ENCODE measurements at regions not wholly inside any gene's neighbourhood (a gene's known extent, or its start where the extent isn't known, plus 50 kb on each side); places are given as distances from the start of the nearest gene placed in this dataset.

DNA sequence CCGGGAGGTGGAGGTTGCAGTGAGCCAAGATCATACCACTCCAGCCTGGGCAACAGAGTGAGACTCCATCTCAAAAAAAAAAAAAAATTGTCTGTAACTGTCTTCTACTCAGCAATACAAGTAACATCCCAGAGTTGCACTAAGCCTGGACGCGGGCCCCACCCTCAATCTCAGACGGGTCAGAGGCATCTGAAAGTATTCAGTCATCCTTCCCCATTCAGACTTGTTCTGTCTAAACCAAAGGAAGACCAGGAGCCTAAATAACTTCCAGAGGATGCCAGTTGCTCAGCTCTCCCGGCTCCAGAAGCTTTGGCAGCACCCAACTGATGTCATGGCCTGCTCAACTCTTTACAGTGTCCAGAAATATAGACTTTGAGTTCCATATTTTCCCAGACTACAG lies 218.6 kb downstream of the AUH start:
- TF ChIP-seq, protein P1, sequence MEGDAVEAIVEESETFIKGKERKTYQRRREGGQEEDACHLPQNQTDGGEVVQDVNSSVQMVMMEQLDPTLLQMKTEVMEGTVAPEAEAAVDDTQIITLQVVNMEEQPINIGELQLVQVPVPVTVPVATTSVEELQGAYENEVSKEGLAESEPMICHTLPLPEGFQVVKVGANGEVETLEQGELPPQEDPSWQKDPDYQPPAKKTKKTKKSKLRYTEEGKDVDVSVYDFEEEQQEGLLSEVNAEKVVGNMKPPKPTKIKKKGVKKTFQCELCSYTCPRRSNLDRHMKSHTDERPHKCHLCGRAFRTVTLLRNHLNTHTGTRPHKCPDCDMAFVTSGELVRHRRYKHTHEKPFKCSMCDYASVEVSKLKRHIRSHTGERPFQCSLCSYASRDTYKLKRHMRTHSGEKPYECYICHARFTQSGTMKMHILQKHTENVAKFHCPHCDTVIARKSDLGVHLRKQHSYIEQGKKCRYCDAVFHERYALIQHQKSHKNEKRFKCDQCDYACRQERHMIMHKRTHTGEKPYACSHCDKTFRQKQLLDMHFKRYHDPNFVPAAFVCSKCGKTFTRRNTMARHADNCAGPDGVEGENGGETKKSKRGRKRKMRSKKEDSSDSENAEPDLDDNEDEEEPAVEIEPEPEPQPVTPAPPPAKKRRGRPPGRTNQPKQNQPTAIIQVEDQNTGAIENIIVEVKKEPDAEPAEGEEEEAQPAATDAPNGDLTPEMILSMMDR (IDR thresholded peaks at IDR 0.05), result no peak
- TF ChIP-seq POLR2AphosphoS5 (IDR thresholded peaks at IDR 0.05; ENCODE audit: low read depth, low read length) (no peak), SIN3A (IDR thresholded peaks at IDR 0.05; ENCODE audit: borderline replicate concordance, insufficient read depth, low read depth, low read length) (no peak)
- TF ChIP-seq, protein P2, sequence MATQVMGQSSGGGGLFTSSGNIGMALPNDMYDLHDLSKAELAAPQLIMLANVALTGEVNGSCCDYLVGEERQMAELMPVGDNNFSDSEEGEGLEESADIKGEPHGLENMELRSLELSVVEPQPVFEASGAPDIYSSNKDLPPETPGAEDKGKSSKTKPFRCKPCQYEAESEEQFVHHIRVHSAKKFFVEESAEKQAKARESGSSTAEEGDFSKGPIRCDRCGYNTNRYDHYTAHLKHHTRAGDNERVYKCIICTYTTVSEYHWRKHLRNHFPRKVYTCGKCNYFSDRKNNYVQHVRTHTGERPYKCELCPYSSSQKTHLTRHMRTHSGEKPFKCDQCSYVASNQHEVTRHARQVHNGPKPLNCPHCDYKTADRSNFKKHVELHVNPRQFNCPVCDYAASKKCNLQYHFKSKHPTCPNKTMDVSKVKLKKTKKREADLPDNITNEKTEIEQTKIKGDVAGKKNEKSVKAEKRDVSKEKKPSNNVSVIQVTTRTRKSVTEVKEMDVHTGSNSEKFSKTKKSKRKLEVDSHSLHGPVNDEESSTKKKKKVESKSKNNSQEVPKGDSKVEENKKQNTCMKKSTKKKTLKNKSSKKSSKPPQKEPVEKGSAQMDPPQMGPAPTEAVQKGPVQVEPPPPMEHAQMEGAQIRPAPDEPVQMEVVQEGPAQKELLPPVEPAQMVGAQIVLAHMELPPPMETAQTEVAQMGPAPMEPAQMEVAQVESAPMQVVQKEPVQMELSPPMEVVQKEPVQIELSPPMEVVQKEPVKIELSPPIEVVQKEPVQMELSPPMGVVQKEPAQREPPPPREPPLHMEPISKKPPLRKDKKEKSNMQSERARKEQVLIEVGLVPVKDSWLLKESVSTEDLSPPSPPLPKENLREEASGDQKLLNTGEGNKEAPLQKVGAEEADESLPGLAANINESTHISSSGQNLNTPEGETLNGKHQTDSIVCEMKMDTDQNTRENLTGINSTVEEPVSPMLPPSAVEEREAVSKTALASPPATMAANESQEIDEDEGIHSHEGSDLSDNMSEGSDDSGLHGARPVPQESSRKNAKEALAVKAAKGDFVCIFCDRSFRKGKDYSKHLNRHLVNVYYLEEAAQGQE (IDR thresholded peaks at IDR 0.05; ENCODE audit: insufficient read depth in 1 of 2, low read depth in 2 of 2, low read length in 1 of 2), result no peak
